GM11168 (cell line): ENCODE measurements at regions not wholly inside any gene's neighbourhood (a gene's known extent, or its start where the extent isn't known, plus 50 kb on each side); places are given as distances from the start of the nearest gene placed in this dataset.
"Not testable (repeated sequence)": the region's sequence is repeated elsewhere in the genome, so short reads cannot be mapped to it uniquely, and the experiment has no call there.

Experiments
- in situ Hi-C: fragments of 300-500 bp; cut with MboI; formaldehyde crosslinking; loops from one replicate; pipeline ENCODE4 v1.12.0; 2022; ENCODE audit warnings: low sequenced_read_pairs; ENCODE audit not compliant: unreplicated experiment

DNA sequence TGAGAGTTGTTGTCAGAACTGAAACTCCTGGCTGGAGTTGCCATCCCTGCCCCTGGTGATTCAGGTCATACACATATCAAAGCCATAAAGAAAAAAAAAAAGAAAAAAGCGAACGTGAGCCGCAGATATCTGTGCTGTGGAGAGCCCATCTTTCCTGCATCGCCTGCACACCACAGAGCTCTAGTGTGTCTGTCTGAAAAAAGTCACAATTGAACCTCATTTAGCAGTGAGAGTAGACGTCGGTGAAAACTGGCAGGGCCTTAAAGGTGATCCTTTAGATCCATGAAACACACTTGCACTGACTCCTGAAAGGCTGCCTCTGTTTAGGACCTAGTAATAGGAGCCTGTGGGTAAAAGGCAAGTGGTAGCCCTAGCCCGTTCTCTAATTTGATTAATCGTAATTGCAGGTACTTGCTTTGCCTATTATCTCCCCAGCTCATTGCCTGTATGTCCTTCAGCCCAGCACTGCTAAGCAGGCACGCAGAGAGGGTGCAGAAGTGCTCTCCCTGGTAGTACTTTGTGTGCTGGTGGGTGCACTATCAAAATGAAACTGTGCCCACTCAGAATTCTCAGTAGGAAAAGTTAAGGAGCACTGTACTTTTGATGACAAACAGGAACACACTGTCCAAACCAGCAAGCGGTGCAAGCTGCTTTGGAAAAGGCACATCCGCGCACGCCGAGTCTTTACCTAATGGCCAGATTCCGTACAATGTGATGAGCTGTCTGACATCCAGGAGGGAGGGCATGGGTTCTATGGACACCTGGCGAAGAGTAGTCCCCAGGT, 103.5 kb upstream of the ASB18 start:
- in situ Hi-C loops: no loop called here

DNA sequence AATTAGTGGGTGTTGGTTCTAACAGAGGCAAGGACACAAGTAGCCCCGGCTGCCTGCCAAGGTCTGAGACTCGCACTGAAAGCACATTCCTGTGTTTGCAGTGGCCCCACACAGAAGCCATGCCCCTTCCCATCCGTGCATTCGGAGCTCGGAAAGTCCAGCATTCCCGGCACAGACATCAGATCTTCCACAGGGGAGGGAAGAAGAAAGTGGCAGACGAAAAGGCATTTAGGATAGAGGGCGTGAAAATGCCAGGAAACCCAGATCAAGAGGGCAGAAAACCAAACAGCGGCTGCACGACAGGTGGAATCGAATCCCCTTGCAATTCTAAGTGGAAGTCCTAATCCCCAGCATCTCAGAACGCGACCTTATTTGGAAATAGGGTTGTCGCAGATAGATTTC, 105.5 kb upstream of the ASB18 start:
- in situ Hi-C loops: no loop called here

DNA sequence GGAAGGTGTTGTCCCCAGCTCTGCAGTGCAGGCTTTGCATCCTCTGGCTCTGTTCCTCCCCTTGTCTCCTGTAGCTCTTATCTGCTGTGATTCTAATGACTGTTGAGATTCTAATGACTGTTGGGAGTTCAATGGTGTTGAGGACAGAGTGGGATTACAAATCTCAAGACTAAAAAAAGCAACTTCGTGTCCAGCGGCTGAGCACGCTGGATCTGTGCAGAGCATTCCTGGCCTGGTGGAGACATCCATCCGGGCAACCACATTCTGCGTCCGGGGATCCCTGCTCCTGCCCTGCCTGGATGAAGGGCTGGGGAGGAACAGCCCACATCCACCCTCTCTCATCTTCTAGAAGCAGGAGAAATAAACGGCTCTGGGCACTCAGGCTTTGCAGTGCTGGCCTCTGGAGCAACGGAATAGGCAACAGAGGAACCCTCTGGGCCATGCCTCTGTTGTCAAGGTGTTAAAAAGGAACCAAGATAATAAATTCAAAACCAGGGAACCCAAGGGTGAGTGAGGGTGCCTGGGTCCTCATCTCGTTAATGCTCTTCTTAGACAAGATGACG, 106.7 kb upstream of the ASB18 start:
- in situ Hi-C loops: no loop called here

DNA sequence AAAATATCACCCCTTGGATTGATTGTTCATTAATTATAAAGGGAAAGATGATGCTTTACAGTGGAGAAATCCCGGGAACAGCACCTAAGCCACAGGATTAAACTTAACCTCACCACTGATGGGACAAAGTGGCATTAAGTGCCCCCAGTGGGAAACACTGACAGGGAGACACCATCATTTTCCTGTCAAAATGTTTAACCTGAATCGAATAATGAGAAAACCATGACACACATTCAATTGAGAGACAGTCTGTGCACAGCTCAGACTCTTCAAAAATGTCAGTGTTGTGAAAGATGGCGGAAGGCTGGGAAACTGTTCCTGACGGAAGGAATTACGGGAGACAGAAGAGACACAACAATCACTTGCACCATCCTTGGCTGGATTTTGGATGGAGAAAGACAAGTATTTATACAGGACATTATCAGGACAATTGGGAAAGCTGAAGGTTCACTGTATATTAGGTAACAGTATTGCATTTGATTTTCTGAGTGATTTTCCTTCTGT, 111.8 kb upstream of the ASB18 start:
- in situ Hi-C loops: no loop called here

DNA sequence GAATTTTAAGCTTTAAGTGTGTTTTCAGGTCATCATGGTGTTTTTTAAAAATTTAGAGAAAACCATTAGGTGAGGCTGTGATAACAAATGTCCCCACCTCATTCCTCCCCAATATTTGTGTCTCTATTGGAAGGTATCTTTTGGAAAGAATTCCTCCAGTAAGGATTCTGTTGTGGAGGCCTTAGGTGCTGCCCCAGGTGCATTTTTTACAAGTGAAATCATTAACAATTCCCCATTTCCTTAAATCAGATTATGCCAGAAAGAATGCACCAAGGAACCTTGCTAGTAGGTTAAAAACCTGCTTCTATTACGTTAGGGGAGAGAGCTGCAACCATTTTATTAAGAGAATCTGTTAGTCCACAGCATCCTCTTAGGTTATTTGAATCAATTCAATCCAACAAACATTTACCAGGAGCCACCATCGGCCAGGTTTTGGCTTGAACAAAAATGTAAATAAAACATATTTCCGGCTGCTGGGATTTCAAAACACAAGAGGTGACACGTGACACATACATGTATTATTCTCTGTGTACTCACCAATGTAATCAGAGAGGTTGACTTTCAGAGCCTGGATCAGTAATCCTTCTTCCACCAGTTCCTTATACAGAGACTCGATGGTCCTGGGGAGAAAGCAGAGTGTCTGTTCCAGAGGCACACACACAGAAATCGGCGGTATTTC, 112.5 kb upstream of the ASB18 start:
- in situ Hi-C loops: no loop called here

DNA sequence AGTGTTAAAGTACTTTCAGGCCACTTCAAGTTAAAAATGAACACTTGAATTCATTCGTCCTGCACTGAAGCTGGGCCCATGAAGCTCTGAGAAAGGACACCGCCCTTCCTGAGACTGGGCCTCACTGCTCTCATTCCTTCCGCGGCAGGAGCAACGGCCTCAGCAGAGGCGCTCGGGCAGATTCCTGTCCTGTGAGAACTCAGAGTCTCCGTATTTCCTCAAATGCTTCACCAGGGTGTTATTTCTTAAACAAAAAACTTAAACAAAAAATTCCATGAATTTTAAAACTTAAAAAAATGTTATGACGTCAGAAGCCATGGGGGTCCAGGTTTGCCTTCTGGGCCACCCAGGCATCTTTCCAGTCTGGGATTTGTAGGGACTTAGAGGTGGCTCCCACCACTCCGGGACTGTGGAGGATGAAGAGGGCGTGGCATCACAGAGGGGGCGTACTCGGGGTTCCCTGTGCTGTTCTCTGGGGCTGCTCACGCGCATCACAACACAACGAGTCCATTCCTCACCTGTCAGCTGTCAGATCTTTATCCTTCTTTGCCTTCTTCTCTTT, 115.9 kb upstream of the ASB18 start:
- in situ Hi-C loops: no loop called here

DNA sequence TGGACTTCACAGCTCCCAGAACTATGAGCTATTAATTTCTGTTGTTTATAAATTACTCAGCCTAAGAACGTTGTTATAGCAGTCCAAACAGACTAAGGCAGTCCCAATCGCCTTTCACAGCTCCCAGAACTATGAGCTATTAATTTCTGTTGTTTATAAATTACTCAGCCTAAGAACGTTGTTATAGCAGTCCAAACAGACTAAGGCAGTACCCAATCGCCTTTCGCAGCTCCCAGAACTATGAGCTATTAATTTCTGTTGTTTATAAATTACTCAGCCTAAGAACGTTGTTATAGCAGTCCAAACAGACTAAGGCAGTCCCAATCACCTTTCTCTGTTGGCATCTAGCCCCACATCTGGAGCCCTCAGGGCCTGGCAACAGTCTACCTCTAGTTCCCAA, 117.0 kb upstream of the ASB18 start:
- in situ Hi-C loops: not testable (repeated sequence)

DNA sequence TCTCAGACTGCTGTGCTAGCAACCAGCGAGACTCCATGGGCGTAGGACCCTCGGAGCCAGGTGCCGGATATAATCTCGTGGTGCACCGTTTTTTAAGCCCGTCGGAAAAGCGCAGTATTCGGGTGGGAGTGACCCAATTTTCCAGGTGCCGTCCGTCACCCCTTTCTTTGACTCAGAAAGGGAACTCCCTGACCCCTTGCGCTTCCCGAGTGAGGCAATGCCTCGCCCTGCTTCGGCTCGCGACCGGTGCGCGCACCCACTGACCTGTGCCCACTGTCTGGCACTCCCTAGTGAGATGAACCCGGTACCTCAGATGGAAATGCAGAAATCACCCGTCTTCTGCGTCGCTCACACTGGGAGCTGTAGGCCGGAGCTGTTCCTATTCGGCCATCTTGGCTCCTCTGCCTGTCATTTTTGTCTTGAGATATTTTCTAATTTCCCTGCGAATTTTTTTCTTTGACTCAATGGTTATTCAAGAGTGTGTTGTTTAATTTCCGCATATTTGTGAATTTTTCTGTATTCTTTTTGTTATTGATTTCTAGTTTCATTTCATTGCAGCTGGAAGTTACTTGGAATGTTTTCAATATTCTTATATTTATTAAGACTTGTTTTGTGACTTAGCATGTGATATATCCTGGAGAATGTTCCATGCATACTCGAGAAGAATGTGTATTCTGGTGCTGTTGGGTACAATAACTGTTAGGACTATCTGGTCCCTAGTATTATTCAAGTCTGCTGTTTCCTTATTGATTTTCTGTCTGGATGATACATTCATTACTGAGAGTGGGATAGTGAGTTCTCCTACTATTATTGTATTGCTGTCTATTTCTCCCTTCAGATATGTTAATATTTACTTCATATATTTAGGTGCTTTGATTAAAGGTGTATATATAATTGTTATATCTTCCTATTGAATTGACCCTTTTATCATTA, 125.3 kb upstream of the ASB18 start:
- in situ Hi-C loops: not testable (repeated sequence)

DNA sequence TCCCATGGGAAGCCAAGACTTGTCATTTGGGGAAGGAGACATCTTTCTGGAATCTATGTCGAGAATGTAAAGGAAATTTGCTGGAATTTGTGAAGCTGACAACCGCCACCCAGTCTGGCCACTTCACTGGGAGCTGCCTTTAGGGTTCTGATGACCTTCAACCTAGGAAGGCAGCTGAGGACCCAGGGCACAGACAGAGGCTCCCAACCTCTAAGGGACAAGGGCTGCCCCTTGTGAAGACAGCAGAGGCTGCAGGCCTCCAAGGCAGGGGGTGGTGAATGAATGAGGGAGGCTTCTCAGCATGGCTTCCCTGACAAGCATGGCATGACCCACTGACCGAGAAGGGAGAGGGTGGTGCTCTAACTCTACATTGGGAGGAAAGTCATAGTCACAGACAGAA, 128.9 kb upstream of the ASB18 start:
- in situ Hi-C loops: no loop called here

DNA sequence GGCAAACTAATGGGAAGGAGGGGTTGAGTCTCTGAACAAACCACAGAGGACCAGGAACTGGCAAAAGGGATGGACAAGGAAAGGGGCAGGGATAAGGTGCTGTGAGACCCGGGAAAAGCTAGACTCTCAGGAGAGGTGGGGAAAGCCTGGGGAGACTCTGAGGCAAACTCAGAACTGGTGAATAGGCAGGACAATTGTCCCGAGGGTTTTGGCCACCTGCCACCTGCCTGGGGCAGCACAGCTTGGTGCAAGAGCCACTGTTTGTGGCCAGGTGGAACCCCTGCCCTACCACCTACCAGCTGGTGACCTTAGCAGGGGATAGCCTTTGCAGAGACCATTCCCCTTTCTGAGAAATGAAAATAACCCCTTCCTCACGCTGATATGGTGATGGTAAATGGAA, 129.4 kb upstream of the ASB18 start:
- in situ Hi-C loops: no loop called here

DNA sequence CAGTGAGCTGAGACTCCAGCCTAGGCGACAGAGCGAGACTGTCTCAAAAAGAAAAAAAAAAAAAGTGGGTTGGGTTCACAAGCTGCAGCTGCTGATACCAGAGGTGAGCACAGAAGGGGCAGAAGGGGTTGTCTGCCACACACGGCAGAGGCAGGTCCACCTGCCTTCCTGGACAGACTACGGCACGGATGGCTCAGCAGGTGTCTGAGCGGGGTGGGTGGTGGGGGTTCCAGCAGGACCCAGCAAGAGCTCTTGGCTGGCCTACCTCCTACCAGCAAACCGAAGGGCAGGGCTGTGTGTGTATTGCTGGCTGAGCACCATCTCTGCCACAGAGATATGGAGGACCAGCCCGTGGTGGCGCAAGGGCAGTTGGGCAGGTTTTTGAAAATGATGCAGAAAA, 130.4 kb upstream of the ASB18 start:
- in situ Hi-C loops: no loop called here

DNA sequence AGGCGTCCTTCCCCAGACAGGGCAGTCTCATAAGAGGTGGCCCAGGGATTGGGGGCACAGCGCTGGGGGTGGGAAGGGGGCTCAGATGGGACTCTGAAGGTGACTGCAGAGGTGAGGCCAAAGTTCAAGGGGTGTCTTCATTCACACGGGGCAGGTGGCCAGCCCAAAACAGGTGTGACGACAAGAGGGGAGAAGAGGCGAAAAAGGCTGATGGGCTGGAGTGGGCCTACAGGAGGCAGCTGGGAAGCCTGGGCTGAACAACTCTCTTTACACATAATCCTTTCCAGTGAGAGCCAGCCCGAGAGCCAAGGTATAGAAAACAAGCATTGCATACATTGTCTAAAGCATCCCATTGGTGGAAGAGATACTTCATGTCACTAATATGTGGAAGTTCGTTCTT, 130.9 kb upstream of the ASB18 start:
- in situ Hi-C loops: no loop called here

DNA sequence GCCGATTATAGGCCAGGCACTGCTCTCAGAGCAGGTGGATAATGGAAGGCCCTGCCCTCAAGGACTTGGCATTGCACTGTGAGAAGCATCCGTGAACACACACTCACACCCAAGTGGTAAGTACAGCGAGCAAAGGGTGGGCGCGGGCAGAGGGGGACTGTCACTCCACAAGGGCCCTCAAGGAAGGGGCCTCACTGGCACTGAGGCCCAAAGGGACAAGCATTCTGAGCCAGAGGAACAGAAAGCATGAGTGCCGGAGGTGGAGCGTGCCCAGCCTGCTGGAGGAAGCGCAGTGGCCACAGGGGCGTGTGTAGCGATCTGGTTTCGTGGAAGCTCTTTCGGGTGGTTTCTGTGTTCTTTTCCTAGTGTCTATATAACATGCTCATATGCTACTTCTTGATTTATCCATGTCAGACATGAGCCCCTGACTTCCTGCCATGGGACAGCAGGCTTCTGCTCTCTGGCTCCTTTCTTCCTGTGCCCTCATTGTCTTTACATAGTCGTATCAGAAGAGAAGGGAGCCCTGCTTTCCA, 132.7 kb upstream of the ASB18 start:
- in situ Hi-C loops: no loop called here

DNA sequence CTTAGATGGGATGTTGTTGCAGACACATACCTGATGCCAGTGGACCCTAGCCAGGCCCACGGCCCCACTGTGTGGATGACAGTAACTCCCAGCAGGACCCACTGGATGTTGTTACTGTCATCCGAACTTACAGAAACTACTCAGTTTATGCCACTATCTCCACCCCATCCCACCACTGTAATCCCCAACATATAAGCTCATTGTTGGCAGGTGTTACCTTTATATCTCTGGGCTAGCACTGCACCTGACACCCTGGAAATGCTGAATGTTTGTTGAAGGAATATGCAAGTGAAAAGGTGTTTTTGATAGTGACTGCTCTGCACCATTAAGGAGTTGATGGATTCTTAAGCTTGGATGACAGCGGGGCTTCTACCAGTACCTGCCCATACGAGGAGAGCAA, 133.5 kb upstream of the ASB18 start:
- in situ Hi-C loops: no loop called here

DNA sequence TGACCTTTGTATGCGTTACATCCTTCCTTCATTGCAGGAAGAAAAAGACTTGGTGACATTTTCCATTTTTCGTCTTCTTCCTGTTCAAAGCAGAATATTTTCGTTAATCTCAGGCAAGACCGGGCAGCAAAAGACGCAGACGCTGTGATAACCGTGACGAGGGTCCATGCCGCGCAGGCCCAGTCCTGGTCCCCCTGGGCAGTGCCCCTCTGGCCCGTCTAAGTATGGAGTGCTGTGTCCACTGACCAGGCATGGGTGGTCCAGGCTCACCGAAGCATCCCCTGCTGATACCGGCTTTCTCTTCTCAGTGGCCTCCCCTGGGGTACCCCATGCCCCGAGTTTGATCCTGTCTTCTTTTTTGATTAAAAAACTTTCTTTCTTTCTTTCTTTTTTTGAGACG, 135.2 kb upstream of the ASB18 start:
- in situ Hi-C loops: no loop called here

DNA sequence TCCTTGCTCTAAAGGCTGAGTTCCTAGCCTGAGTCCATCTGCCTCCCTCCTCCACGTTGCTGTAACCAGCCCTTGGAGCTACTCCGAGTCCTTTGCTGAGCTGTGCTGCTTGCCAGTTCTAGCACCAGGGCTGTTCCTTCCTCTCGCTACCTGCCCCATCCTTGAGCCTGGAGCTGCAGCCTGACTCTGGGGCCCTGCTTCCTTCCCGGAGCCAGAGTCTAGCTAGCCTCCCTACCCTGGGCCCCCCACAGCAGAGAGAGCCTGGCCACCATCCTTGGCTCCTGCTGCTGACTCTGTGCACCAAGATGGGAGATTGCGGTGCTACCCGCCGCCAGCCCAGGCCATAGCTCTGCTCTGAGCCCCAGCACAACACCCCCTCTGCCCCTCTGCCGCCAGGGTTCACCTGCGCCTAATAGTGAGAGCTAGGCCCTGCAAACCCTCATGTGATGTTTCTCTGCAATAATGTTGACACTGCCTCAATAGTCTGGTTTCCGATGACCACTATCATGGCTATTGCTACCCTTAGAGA, 135.9 kb upstream of the ASB18 start:
- in situ Hi-C loops: no loop called here

DNA sequence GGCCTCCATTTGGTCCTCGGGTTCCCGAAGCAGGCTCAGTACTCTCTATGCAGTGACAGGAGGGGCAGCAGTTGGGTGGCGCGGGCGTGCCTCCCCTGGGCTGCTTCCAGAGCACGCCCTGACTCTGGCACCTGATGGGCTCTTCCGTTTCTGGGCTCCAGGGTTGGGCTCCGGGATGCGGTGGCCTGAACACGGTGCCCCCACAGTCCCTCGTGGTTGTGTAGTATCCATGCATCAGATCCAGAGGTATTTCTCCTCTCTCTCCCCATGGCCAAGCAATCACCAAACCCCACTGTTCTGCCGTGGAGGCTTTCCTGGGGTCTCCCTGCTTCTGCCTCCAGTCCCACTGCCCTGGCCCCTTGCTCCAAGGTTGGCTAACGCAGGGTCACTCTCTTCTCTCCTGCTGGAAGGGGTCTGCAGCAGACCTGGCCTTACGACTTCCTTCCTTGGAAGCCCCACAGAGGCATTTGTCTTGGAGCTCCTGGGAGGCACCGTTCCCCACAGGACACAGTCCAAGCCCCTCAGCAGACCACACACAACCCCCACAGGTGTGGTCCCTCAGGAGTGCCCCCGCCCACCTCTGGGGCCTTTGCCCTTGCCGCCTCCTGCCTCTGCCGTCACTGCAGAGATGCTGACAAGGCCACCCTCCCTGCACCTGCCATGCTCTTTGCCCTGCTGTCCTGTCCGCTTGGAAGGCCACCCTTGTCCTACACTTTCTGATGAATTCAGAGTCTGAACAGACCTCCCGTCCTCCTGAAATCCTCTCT, 136.6 kb upstream of the ASB18 start:
- in situ Hi-C loops: no loop called here

DNA sequence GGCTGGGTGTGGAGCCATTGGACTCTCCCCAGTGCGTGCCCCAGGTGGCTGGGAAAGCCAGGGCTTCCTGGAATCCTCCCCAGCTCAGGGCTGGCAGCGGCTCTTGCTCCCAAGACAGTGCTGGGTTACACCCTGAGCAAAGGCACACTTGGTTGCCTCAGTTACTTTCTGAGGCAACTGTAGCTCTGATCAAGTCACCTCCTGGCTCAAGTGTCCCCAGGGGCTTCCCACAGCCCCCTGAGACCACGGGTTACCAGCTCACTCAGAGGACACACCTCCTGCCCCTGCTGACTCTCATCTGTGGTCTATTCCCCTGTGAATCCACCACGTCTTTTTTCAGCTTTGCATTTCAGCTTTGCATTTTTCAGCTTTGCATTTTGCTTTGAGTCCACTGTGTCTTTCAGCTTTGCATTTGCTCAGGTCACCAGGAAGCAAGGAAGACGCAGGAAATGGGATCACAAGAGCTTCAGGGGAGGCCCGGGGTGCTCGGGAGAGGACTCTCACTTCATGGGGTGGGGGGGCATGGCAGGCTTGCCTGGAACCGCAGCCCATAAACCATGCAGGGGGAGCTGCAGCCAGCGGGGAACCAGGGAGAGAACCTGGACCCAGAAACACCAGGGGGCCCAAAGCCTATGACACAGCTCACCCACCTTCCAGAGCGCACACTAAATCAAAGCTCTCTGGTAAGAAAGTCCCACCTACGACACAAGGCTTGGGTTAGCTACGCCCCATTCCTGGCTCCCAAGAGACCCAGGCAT, 138.0 kb upstream of the ASB18 start:
- in situ Hi-C loops: no loop called here
